SU-DHL-6 (cell line): ENCODE measurements at regions not wholly inside any gene's neighbourhood (a gene's known extent, or its start where the extent isn't known, plus 50 kb on each side); places are given as distances from the start of the nearest gene placed in this dataset.

Experiments
- H2AFZ ChIP-seq: fragments of 200-600 bp; sonication (generic); 2 replicates; pipeline ENCODE4 v1.6.1; 2014; ENCODE audit warnings: low read depth, mild to moderate bottlenecking, moderate library complexity, mixed read lengths, antibody characterized with exemption, low read length; ENCODE audit not compliant: severe bottlenecking
- H3F3A ChIP-seq: fragments of 200-600 bp; shearing (Covaris generic); 2 replicates; pipeline ENCODE4 v1.6.0; 2016; ENCODE audit warnings: antibody characterized with exemption, mild to moderate bottlenecking; ENCODE audit not compliant: insufficient read depth
- H3K27ac ChIP-seq: fragments of 200-600 bp; sonication (generic); 2 replicates; pipeline ENCODE4 v1.5.1; 2016; ENCODE audit warnings: low read depth, mild to moderate bottlenecking, low read length, moderate library complexity, mixed read lengths
- H3K27me3 ChIP-seq: fragments of 200-600 bp; sonication (generic), shearing (Covaris generic); 2 replicates; pipeline ENCODE4 v1.6.0; 2014; ENCODE audit warnings: mild to moderate bottlenecking, low read length
- H3K36me3 ChIP-seq: fragments of 200-600 bp; sonication (generic); 2 replicates; pipeline ENCODE4 v1.6.1; 2014; ENCODE audit warnings: mild to moderate bottlenecking, low read length, mixed read lengths
- H3K4me2 ChIP-seq: fragments of 300-600, 200-600 bp; shearing (Covaris generic), sonication (generic); 2 replicates; pipeline ENCODE4 v1.6.0; 2014; ENCODE audit warnings: low read length, low read depth, mild to moderate bottlenecking; ENCODE audit not compliant: poor library complexity, severe bottlenecking
- H3K4me3 ChIP-seq: fragments of 200-600 bp; sonication (generic); 2 replicates; pipeline ENCODE4 v1.5.1; 2014; ENCODE audit warnings: antibody characterized with exemption, low read length, mild to moderate bottlenecking, mixed read lengths; ENCODE audit not compliant: insufficient read depth, poor library complexity, severe bottlenecking
- H3K79me2 ChIP-seq: fragments of 200-600 bp; sonication (generic); 2 replicates; pipeline ENCODE4 v1.6.1; 2014; ENCODE audit warnings: mild to moderate bottlenecking, low read length, moderate library complexity; ENCODE audit not compliant: insufficient read depth
- H3K9ac ChIP-seq: fragments of 200-600 bp; sonication (generic); 2 replicates; pipeline ENCODE4 v1.7.0; 2014; ENCODE audit warnings: mild to moderate bottlenecking, low read length
- H3K9me2 ChIP-seq: fragments of 200-600 bp; sonication (generic); replicated peaks from 2 replicates; pipeline ENCODE4 v1.6.1; 2014; ENCODE audit warnings: low read length; ENCODE audit not compliant: insufficient read depth
- H3K9me3 ChIP-seq: fragments of 200-600 bp; sonication (generic); 2 replicates; pipeline ENCODE4 v1.6.1; 2014; ENCODE audit warnings: low read length, mixed read lengths; ENCODE audit not compliant: insufficient read depth
- H4K20me1 ChIP-seq: fragments of 200-600 bp; sonication (generic); 2 replicates; pipeline ENCODE4 v1.6.1; 2014; ENCODE audit warnings: low read depth, mild to moderate bottlenecking, antibody characterized with exemption, low read length, moderate library complexity, mixed read lengths
- CTCF ChIP-seq: fragments of 200-600 bp; sonication (generic); IDR thresholded peaks from one replicate; pipeline ENCODE4 v1.5.1; 2017; ENCODE audit warnings: antibody characterized with exemption, mild to moderate bottlenecking, low read length, moderate library complexity; ENCODE audit not compliant: insufficient read depth, poor library complexity, severe bottlenecking
- EZH2phosphoT487 ChIP-seq: fragments of 200-600 bp; sonication (generic), shearing (Covaris generic); conservative IDR thresholded peaks from 2 replicates; pipeline ENCODE4 v1.6.1; 2018; ENCODE audit warnings: mild to moderate bottlenecking, antibody characterized with exemption, low read length, moderate library complexity, mixed read lengths

DNA sequence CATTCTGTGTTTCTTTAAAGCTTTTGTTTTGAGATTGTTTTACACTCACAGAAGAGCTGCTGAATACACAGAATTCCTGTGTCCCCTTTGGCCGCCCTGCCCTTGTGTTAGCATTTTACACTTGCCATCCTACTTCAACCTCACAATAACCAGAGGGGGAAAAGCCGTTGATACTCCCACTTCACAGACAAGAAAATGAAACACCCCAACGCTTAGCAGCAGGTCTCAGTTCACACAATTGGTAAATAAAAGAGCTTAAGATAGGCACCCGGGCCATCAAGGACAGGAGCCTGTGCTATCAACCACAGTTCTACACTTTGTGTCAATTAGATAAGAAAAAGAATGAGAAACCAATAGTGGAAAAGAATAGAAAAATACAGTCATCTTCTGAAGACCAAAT lies 178.0 kb downstream of the SYK start:
- no peaks in the 10 kb centered on the region for H3K27me3 ChIP-seq
- H3K9me3 ChIP-seq = no peaks in the 10 kb centered on the region
- H3K79me2 ChIP-seq = no peaks in the 10 kb centered on the region
- H3K9ac ChIP-seq = no peak overlapping the region
- H3K4me2 ChIP-seq = no peak overlapping the region
- H3K36me3 ChIP-seq = no peaks in the 10 kb centered on the region
- no peak overlapping the region for H2AFZ ChIP-seq
- H3K9me2 ChIP-seq = no peaks in the 10 kb centered on the region
- H4K20me1 ChIP-seq = no peaks in the 10 kb centered on the region
- H3K27ac ChIP-seq = no peak overlapping the region
- no peak overlapping the region for H3K4me3 ChIP-seq
- TF ChIP-seq CTCF (no peak), EZH2phosphoT487 (no peak)
- no peaks in the 10 kb centered on the region for H3F3A ChIP-seq

DNA sequence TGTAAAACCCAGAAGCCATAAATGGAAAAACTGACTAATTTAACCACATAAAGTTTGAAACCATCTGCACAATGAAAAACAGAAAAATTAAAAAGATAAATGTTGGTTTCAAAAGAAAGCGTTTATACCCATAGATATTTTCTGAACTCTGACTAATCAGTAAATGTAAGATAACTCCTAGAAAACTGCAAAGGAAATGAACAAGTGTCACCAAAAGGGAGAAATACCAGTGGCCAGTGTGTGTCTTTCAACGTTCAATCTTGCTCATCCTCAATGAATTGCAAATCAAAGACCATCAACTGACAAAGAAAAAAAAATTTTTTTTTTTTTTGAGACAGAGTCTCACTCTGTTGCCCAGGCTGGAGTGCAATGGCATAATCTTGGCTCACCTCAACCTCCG lies 180.1 kb downstream of the SYK start:
- Histone ChIP-seq H3K79me2 (no peaks in the 10 kb centered on the region), H3K9ac (no peak overlapping the region), H2AFZ (no peak overlapping the region), H4K20me1 (no peaks in the 10 kb centered on the region), H3F3A (no peaks in the 10 kb centered on the region), H3K4me2 (no peak overlapping the region), H3K36me3 (no peaks in the 10 kb centered on the region), H3K4me3 (no peak overlapping the region), H3K9me2 (no peaks in the 10 kb centered on the region), H3K27ac (no peak overlapping the region), H3K9me3 (no peaks in the 10 kb centered on the region), H3K27me3 (no peaks in the 10 kb centered on the region)
- TF ChIP-seq CTCF = no peak
- TF ChIP-seq EZH2phosphoT487 = no peak

- H3K36me3 ChIP-seq = no peaks in the 10 kb centered on the region
- TF ChIP-seq EZH2phosphoT487 = no peak
- no peak for TF ChIP-seq CTCF
- H3K9me3 ChIP-seq = no peaks in the 10 kb centered on the region
- H3K9ac ChIP-seq = no peak overlapping the region
- H2AFZ ChIP-seq = no peak overlapping the region
- no peaks in the 10 kb centered on the region for H3F3A ChIP-seq
- H3K27ac ChIP-seq = no peak overlapping the region
- no peaks in the 10 kb centered on the region for H3K27me3 ChIP-seq
- no peaks in the 10 kb centered on the region for H3K9me2 ChIP-seq
- H4K20me1 ChIP-seq = no peaks in the 10 kb centered on the region
- no peak overlapping the region for H3K4me2 ChIP-seq
- no peak overlapping the region for H3K4me3 ChIP-seq
- no peaks in the 10 kb centered on the region for H3K79me2 ChIP-seq
These were observed 181.8 kb downstream of the SYK start for GRCh38 chr9:90983394-90983793.

DNA sequence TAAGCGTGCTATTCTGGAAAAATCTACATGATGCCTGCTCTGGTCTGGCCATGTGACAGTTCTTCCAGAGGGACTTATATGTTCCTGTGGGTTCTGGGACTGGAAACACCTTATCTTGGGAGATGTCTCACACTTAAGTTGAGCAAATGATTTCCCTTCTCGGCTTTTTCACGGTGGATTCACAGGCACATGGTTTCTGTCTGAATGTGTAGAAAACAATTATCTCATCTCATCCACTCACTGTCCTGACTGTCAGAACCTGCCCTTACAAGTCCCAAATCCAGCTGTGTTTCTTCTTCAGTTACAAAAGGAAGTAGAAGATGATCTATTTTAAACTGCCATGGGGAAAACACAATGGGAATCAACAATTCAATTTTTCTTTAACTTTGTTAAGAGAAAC lies 184.0 kb downstream of the SYK start:
- Histone ChIP-seq H3F3A (no peaks in the 10 kb centered on the region), H3K9me2 (no peaks in the 10 kb centered on the region), H3K36me3 (no peaks in the 10 kb centered on the region), H3K4me2 (no peak overlapping the region), H2AFZ (no peak overlapping the region), H3K4me3 (no peak overlapping the region), H3K79me2 (no peaks in the 10 kb centered on the region), H3K27ac (no peak overlapping the region), H3K27me3 (no peaks in the 10 kb centered on the region), H3K9me3 (no peaks in the 10 kb centered on the region), H4K20me1 (no peaks in the 10 kb centered on the region), H3K9ac (no peak overlapping the region)
- no peak for TF ChIP-seq CTCF
- no peak for TF ChIP-seq EZH2phosphoT487
